Nucleus accumbens (tissue), 56 donors: ENCODE measurements at regions not wholly inside any gene's neighbourhood (a gene's known extent, or its start where the extent isn't known, plus 50 kb on each side); places are given as distances from the start of the nearest gene placed in this dataset.
A peak's percentile ranks its signal among the peaks of the same experiment; 100 is the strongest.
"Not testable (repeated sequence)": the region's sequence is repeated elsewhere in the genome, so short reads cannot be mapped to it uniquely, and the experiment has no call there.

Experiments
- DNase-seq, 56 donors: peaks; one replicate each; lab custom pipeline; 2025; lab: John Stamatoyannopoulos, UW

- DNase-seq, result no peak
These were observed 73.0 kb downstream of the DIO3 start for GRCh38 chr14:101634202-101634849.

- DNase-seq, result peak in 5 of 56 donors; percentile 24 to 41 (median 34)
These were observed 73.8 kb downstream of the DIO3 start for GRCh38 chr14:101634850-101635748.

GRCh38 chr14:101635749-101636560 is 74.7 kb downstream of the DIO3 start:
- DNase-seq, result no peak

GRCh38 chr14:101639241-101639833 is 78.0 kb downstream of the DIO3 start:
- DNase-seq, result no peak

- DNase-seq, result no peak
These were observed 82.4 kb downstream of the DIO3 start for GRCh38 chr14:101643651-101644050.

GRCh38 chr14:101654051-101654450 is 92.8 kb downstream of the DIO3 start:
- no peak for DNase-seq

- DNase-seq, result no peak
These were observed 96.1 kb downstream of the DIO3 start for GRCh38 chr14:101657372-101657771.

GRCh38 chr14:101665478-101666078 is 95.9 kb upstream of the PPP2R5C start:
- peak in 11 of 56 donors; percentile 1 to 55 (median 18) for DNase-seq

- no peak for DNase-seq
These were observed 95.2 kb upstream of the PPP2R5C start for GRCh38 chr14:101666264-101666663.

GRCh38 chr14:101669629-101670028 is 91.9 kb upstream of the PPP2R5C start:
- DNase-seq, result no peak

- DNase-seq, result no peak
These were observed 87.6 kb upstream of the PPP2R5C start for GRCh38 chr14:101673873-101674272.

- DNase-seq, result not testable (repeated sequence)
These were observed 85.7 kb upstream of the PPP2R5C start for GRCh38 chr14:101675835-101676234.

- DNase-seq, result not testable (repeated sequence)
These were observed 83.6 kb upstream of the PPP2R5C start for GRCh38 chr14:101677912-101678327.

GRCh38 chr14:101681795-101682194 is 79.7 kb upstream of the PPP2R5C start:
- no peak for DNase-seq

- no peak for DNase-seq
These were observed 78.1 kb upstream of the PPP2R5C start for GRCh38 chr14:101683365-101683764.

GRCh38 chr14:101687756-101688546 is 73.6 kb upstream of the PPP2R5C start:
- no peak for DNase-seq

- no peak for DNase-seq
These were observed 72.4 kb upstream of the PPP2R5C start for GRCh38 chr14:101689039-101689501.

GRCh38 chr14:101689966-101690365 is 71.5 kb upstream of the PPP2R5C start:
- DNase-seq, result not testable (repeated sequence)

GRCh38 chr14:101695659-101696058 is 65.8 kb upstream of the PPP2R5C start:
- no peak for DNase-seq
